Right lobe of liver (tissue), 4 donors: ENCODE measurements at regions not wholly inside any gene's neighbourhood (a gene's known extent, or its start where the extent isn't known, plus 50 kb on each side); places are given as distances from the start of the nearest gene placed in this dataset.

Source experiments
- CTCF ChIP-seq, 4 donors: fragments of 200-600 bp in 3 of 4; fragments of 450-650 bp in 1 of 4; IDR thresholded peaks; one replicate each; pipeline versions ENCODE4 v1.5.1 to v1.8.0; 2016 to 2022; ENCODE audit warnings: antibody characterized with exemption in 4 of 4, mild to moderate bottlenecking in 2 of 4
- POLR2A ChIP-seq: fragments of 450-650 bp; IDR thresholded peaks from one replicate; pipeline ENCODE4 v1.6.1; 2017; ENCODE audit warnings: antibody characterized with exemption, mild to moderate bottlenecking
- donor health status: DM: no; HTN: no; CAD: no.
- donor health status: DM: no; HTN: no; CAD: no.
- donor health status: DM: no; HTN: yes; CAD: no.

- TF ChIP-seq CTCF (IDR thresholded peaks at IDR 0.05), result no peak
- TF ChIP-seq POLR2A, result no peak
Observed at GRCh38 chr1:71292203-71292602, 211.4 kb upstream of the ZRANB2 start.
